HL-60 (cell line): ENCODE measurements at regions not wholly inside any gene's neighbourhood (a gene's known extent, or its start where the extent isn't known, plus 50 kb on each side); places are given as distances from the start of the nearest gene placed in this dataset.
"Not testable (repeated sequence)": the region's sequence is repeated elsewhere in the genome, so short reads cannot be mapped to it uniquely, and the experiment has no call there.

Source experiments
- DNase-seq, 2 experiments: peaks; one replicate each; pipeline ENCODE4 v3.0.0-alpha.2; 2010 to 2020; ENCODE audit warnings: low read depth in 1 of 2, low spot score in 1 of 2
- H3K27ac ChIP-seq: fragments of 250-450 bp; sonication (Bioruptor Pico); replicated peaks from 2 replicates; pipeline ENCODE4 v1.5.1; 2020; ENCODE audit warnings: mild to moderate bottlenecking, moderate library complexity
- H3K27me3 ChIP-seq: fragments of 250-450 bp; sonication (Bioruptor Pico); 2 replicates; pipeline ENCODE4 v1.5.1; 2021; ENCODE audit warnings: mild to moderate bottlenecking, moderate library complexity; ENCODE audit not compliant: insufficient read depth, poor library complexity, severe bottlenecking
- H3K4me3 ChIP-seq: replicated peaks from 2 replicates; pipeline ENCODE4 v1.5.1; 2011; ENCODE audit warnings: mild to moderate bottlenecking, control low read depth, low read length; ENCODE audit not compliant: insufficient read depth
- GABPA ChIP-seq: IDR thresholded peaks from 2 replicates; pipeline ENCODE4 v1.6.1; 2012; ENCODE audit warnings: low read depth
- POLR2AphosphoS5 ChIP-seq: IDR thresholded peaks from 2 replicates; pipeline ENCODE4 v1.6.1; 2012; ENCODE audit warnings: low read depth
- SPI1 ChIP-seq: IDR thresholded peaks from 2 replicates; pipeline ENCODE4 v1.6.1; 2012; ENCODE audit warnings: low read depth, mild to moderate bottlenecking, borderline replicate concordance
- TF ChIP-seq, protein P1 (sequence below): IDR thresholded peaks from one replicate; pipeline ENCODE4 v1.5.1; 2011; ENCODE audit warnings: low read length, control low read depth, inconsistent platforms; ENCODE audit not compliant: insufficient read depth
- TF ChIP-seq, protein P2 (sequence below): IDR thresholded peaks from 2 replicates; pipeline ENCODE4 v1.6.1; 2012; ENCODE audit warnings: low read depth; ENCODE audit not compliant: insufficient replicate concordance

DNA sequence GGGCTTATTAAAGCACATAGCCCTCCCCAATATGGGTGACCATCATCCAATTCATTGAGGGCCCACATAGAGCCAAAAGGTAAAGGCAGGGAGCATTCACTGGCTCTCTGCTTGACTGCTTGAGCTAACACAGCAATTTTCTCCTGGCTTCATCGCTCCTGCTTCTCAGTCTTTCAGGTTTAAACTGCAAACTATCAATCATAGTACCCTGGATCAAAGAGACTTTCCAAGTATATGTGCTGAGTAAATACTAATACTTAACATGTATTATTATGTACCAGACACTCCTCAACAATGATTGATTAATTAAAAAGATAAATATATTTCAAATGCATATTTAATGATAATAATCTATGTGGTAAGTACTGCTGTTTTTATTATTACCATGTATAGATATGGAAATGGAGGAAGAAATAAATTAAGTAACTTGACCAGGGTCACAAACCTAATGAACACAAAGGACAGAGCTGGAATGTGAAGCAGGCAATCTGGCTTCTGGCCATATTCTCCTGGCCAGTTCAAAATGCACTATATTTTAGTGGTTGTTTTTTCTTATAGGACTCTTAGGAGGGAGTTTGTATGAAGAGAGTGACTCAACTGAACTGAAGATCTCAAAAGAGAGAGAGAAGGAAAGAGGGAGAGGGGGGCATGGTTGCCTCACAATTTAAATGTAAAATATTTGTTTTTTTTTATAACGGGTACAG, 1197.3 kb downstream of the TECRL start:
- Histone ChIP-seq H3K27me3 (no peaks in the 10 kb centered on the region), H3K4me3 (no peak overlapping the region), H3K27ac (no peak overlapping the region)
- TF ChIP-seq GABPA = no peak
- DNase-seq = no peak

DNA sequence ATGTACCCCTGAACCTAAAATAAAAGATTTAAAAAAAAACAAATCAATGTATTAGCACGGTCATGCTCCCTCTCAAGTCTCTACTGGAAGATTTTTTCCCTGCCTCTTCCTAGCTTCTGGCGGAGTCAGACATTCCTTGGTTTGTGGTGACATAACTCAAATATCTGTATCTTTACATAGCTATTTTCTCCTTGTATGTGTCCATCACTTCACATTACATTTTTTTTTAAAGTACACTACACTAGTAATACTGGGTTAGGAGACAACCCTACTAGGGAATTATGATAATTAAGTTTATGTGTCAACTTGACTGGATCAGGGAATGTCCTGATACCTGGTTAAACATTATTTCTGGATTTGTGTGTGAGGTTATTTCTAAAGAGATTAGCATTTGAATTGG, 1197.9 kb downstream of the TECRL start:
- H3K27me3 ChIP-seq = no peaks in the 10 kb centered on the region
- no peak overlapping the region for H3K4me3 ChIP-seq
- H3K27ac ChIP-seq = no peak overlapping the region
- DNase-seq = no peak
- TF ChIP-seq, protein P1, sequence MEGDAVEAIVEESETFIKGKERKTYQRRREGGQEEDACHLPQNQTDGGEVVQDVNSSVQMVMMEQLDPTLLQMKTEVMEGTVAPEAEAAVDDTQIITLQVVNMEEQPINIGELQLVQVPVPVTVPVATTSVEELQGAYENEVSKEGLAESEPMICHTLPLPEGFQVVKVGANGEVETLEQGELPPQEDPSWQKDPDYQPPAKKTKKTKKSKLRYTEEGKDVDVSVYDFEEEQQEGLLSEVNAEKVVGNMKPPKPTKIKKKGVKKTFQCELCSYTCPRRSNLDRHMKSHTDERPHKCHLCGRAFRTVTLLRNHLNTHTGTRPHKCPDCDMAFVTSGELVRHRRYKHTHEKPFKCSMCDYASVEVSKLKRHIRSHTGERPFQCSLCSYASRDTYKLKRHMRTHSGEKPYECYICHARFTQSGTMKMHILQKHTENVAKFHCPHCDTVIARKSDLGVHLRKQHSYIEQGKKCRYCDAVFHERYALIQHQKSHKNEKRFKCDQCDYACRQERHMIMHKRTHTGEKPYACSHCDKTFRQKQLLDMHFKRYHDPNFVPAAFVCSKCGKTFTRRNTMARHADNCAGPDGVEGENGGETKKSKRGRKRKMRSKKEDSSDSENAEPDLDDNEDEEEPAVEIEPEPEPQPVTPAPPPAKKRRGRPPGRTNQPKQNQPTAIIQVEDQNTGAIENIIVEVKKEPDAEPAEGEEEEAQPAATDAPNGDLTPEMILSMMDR = no peak
- TF ChIP-seq, protein P2, sequence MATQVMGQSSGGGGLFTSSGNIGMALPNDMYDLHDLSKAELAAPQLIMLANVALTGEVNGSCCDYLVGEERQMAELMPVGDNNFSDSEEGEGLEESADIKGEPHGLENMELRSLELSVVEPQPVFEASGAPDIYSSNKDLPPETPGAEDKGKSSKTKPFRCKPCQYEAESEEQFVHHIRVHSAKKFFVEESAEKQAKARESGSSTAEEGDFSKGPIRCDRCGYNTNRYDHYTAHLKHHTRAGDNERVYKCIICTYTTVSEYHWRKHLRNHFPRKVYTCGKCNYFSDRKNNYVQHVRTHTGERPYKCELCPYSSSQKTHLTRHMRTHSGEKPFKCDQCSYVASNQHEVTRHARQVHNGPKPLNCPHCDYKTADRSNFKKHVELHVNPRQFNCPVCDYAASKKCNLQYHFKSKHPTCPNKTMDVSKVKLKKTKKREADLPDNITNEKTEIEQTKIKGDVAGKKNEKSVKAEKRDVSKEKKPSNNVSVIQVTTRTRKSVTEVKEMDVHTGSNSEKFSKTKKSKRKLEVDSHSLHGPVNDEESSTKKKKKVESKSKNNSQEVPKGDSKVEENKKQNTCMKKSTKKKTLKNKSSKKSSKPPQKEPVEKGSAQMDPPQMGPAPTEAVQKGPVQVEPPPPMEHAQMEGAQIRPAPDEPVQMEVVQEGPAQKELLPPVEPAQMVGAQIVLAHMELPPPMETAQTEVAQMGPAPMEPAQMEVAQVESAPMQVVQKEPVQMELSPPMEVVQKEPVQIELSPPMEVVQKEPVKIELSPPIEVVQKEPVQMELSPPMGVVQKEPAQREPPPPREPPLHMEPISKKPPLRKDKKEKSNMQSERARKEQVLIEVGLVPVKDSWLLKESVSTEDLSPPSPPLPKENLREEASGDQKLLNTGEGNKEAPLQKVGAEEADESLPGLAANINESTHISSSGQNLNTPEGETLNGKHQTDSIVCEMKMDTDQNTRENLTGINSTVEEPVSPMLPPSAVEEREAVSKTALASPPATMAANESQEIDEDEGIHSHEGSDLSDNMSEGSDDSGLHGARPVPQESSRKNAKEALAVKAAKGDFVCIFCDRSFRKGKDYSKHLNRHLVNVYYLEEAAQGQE = no peak
- TF ChIP-seq GABPA = no peak
- no peak for TF ChIP-seq POLR2AphosphoS5
- TF ChIP-seq SPI1 = no peak

DNA sequence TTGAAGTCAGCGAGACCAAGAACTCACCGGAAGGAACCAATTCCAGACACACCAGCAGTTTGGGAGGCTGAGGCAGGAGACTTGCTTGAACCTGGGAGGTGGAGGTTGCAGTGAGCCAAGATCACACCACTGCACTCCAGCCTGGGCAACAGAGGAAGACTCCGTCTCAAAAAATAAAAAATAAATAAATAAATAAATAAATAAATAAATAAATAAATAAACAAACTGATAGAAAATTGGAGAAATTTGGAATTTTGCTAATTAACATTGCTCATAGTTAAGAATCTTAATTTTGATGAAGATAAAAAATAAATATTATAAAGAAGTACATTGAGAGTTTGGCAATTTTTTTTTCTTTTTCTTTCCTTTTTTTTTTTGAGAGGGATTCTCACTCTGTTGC, 1216.2 kb downstream of the TECRL start:
- not testable (repeated sequence) for DNase-seq, H3K27ac ChIP-seq

DNA sequence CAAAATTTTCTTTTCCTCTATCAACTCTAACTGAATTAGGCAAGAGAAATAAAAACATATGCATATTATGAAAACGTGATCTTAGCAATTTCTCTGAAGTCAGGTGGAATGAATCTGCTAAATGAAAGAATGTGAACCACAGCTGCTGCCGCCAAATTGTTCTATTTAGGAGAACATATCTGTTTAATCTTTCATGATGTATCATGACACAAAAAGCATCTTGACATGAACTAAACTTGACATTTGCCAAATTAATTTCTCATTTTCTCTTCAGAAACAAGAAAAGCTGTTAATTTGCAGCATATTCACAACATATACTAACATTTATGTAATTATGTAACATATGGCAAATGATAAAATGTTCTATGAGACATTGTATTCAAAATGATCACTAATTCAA, 1237.9 kb downstream of the TECRL start:
- no peak for DNase-seq
- H3K27me3 ChIP-seq = no peaks in the 10 kb centered on the region
- TF ChIP-seq, protein P2 = no peak
- TF ChIP-seq, protein P1 = no peak
- TF ChIP-seq GABPA (no peak), SPI1 (no peak), POLR2AphosphoS5 (no peak)
- no peak overlapping the region for H3K4me3 ChIP-seq
- H3K27ac ChIP-seq = no peak overlapping the region

More for the DNA sequence above, 1216.2 kb downstream of the TECRL start:
- not testable (repeated sequence) for H3K4me3 ChIP-seq, H3K27me3 ChIP-seq

DNA sequence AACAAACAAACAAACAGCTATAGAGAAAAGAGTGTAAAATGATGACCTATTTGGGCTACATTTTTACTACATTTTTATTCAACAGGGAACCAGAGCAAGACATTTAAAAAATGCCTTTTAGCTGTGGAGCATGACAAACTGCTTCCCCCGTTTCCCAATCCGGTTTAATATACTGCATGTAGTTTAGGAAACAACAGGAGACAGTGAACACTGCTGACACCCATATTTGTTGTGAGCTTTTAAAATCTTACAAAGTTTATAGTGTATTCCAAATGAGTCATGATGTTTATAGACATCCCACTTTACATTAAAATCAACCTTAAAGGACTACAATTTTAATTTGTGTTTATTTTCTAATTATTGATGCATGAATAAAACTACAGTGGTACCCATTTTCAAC, 1238.3 kb downstream of the TECRL start:
- Histone ChIP-seq H3K27ac (no peak overlapping the region), H3K4me3 (no peak overlapping the region), H3K27me3 (no peaks in the 10 kb centered on the region)
- TF ChIP-seq, protein P1 = no peak
- TF ChIP-seq SPI1 (no peak), GABPA (no peak), POLR2AphosphoS5 (no peak)
- TF ChIP-seq, protein P2 = no peak
- no peak for DNase-seq
